GM23338 (cell line): ENCODE measurements at regions not wholly inside any gene's neighbourhood (a gene's known extent, or its start where the extent isn't known, plus 50 kb on each side); places are given as distances from the start of the nearest gene placed in this dataset.

Experiments used
- ATAC-seq: fragments of 200-7000 bp; cut with Tn5 transposase; 3 replicates; pipeline ENCODE4 v1.9.1; 2020
- DNase-seq: peaks from one replicate; pipeline ENCODE4 v3.0.0-alpha.2; 2015; ENCODE audit warnings: low spot score
- H2AFZ ChIP-seq: fragments of 200-600 bp; sonication (generic); 2 replicates; pipeline ENCODE4 v1.8.0; 2016; ENCODE audit warnings: antibody characterized with exemption, mild to moderate bottlenecking, moderate library complexity
- H3F3A ChIP-seq: fragments of 200-600 bp; sonication (generic); replicated peaks from 2 replicates; pipeline ENCODE4 v1.8.0; 2017; ENCODE audit warnings: antibody characterized with exemption, mixed run types, low read depth
- H3K27ac ChIP-seq: fragments of 200-600 bp; sonication (generic); 2 replicates; pipeline ENCODE4 v1.6.1; 2016; ENCODE audit warnings: low read depth
- H3K27me3 ChIP-seq: fragments of 200-600 bp; sonication (generic); 2 replicates; pipeline ENCODE4 v1.8.0; 2016; ENCODE audit warnings: mild to moderate bottlenecking, mixed run types, moderate library complexity; ENCODE audit not compliant: insufficient read depth
- H3K36me3 ChIP-seq: fragments of 200-600 bp; sonication (generic); 2 replicates; pipeline ENCODE4 v1.8.0; 2016; ENCODE audit warnings: mild to moderate bottlenecking; ENCODE audit not compliant: insufficient read depth
- H3K4me1 ChIP-seq: fragments of 200-600 bp; sonication (generic); 2 replicates; pipeline ENCODE4 v1.8.0; 2016; ENCODE audit warnings: mild to moderate bottlenecking, moderate library complexity; ENCODE audit not compliant: insufficient read depth
- H3K4me2 ChIP-seq: fragments of 200-600 bp; sonication (generic); 2 replicates; pipeline ENCODE4 v1.7.1; 2017; ENCODE audit warnings: mixed run types
- H3K4me3 ChIP-seq: fragments of 200-600 bp; sonication (generic); 2 replicates; pipeline ENCODE4 v1.6.1; 2016; ENCODE audit warnings: mixed run types
- H3K79me2 ChIP-seq: fragments of 200-600 bp; sonication (generic); replicated peaks from 2 replicates; pipeline ENCODE4 v1.8.0; 2017; ENCODE audit warnings: mild to moderate bottlenecking; ENCODE audit not compliant: insufficient read depth
- H3K9me2 ChIP-seq: fragments of 200-600 bp; sonication (generic); 2 replicates; pipeline ENCODE4 v1.8.0; 2017; ENCODE audit not compliant: insufficient read depth
- H4K20me1 ChIP-seq: fragments of 200-600 bp; sonication (generic); replicated peaks from 2 replicates; pipeline ENCODE4 v1.8.0; 2017; ENCODE audit warnings: mild to moderate bottlenecking; ENCODE audit not compliant: insufficient read depth
- H3K27ac Mint-ChIP-seq: 2 replicates; pipeline ENCODE4 v1.8.0; 2020; ENCODE audit warnings: inconsistent platforms, mild to moderate bottlenecking, moderate library complexity, mixed read lengths
- H3K27me3 Mint-ChIP-seq: 3 replicates; pipeline ENCODE4 v1.8.0; 2022; ENCODE audit warnings: low read depth, mild to moderate bottlenecking, moderate library complexity, mixed read lengths, inconsistent platforms; ENCODE audit not compliant: insufficient read depth, poor library complexity
- H3K36me3 Mint-ChIP-seq: 3 replicates; pipeline ENCODE4 v1.8.0; 2021; ENCODE audit warnings: low read depth, mild to moderate bottlenecking, inconsistent platforms, moderate library complexity, mixed read lengths
- H3K4me1 Mint-ChIP-seq: 3 replicates; pipeline ENCODE4 v1.8.0; 2020; ENCODE audit warnings: mild to moderate bottlenecking, inconsistent platforms, mixed read lengths
- H3K4me3 Mint-ChIP-seq: 3 replicates; pipeline ENCODE4 v1.8.0; 2021; ENCODE audit warnings: moderate library complexity, mild to moderate bottlenecking, inconsistent platforms, mixed read lengths
- H3K9me3 Mint-ChIP-seq: 3 replicates; pipeline ENCODE4 v1.8.0; 2020; ENCODE audit warnings: moderate library complexity, mild to moderate bottlenecking, inconsistent platforms, mixed read lengths
- CTCF ChIP-seq, 2 experiments: fragments of 200-600 bp in 1 of 2; sonication (generic) in 1 of 2; conservative IDR thresholded peaks; 2 replicates each; pipeline versions ENCODE4 v1.5.1 to v1.6.1; 2016 to 2017; ENCODE audit warnings: antibody characterized with exemption in 2 of 2, low read depth in 2 of 2, mild to moderate bottlenecking in 2 of 2, moderate library complexity in 1 of 2
- ETS1 ChIP-seq: IDR thresholded peaks from 2 replicates; pipeline ENCODE4 v1.6.1; 2016; ENCODE audit warnings: antibody characterized with exemption
- POLR2AphosphoS5 ChIP-seq: IDR thresholded peaks from 2 replicates; pipeline ENCODE4 v1.6.1; 2016; ENCODE audit warnings: antibody characterized with exemption, low read depth
- REST ChIP-seq: IDR thresholded peaks from one replicate; pipeline ENCODE4 v1.6.1; 2018; ENCODE audit warnings: antibody characterized with exemption; ENCODE audit not compliant: unreplicated experiment
- STAT1 ChIP-seq: IDR thresholded peaks from one replicate; pipeline ENCODE4 v1.6.1; 2016; ENCODE audit warnings: antibody characterized with exemption; ENCODE audit not compliant: unreplicated experiment
- ZNF114 ChIP-seq: fragments of 250-450 bp; sonication (Bioruptor Pico); IDR thresholded peaks from 2 replicates; pipeline ENCODE4 v1.5.0; 2020; ENCODE audit warnings: mild to moderate bottlenecking, moderate library complexity

GRCh38 chr3:124088801-124089200 is 96.9 kb upstream of the ROPN1 start:
- TF ChIP-seq CTCF (conservative IDR thresholded peaks at IDR 0.05; ENCODE audit: low read depth in 2 of 2) (no peak), STAT1 (no peak), REST (no peak)
- Histone ChIP-seq H3K36me3 (no peaks in the 10 kb centered on the region), H3K9me2 (peaks cover 13% of the 10 kb centered on the region; the same call in 1 of the 2 replicates), H2AFZ (no peak overlapping the region), H4K20me1 (no peaks in the 10 kb centered on the region), H3K4me2 (no peak overlapping the region), H3K27ac (no peak overlapping the region), H3F3A (no peaks in the 10 kb centered on the region), H3K27me3 (no peaks in the 10 kb centered on the region), H3K79me2 (no peaks in the 10 kb centered on the region), H3K4me1 (no peaks in the 10 kb centered on the region), H3K4me3 (no peak overlapping the region)
- ATAC-seq (no peak), DNase-seq (no peak)
- no peaks in the 10 kb centered on the region for H3K9me3 Mint-ChIP-seq
- H3K4me3 Mint-ChIP-seq = no peak overlapping the region
- no peaks in the 10 kb centered on the region; the same call in 2 of the 3 replicates for H3K36me3 Mint-ChIP-seq
- H3K27ac Mint-ChIP-seq = no peak overlapping the region
- peaks cover 6% of the 10 kb centered on the region for H3K27me3 Mint-ChIP-seq
- H3K4me1 Mint-ChIP-seq = peaks cover 17% of the 10 kb centered on the region

- peaks cover 17% of the 10 kb centered on the region for H3K4me1 Mint-ChIP-seq
- TF ChIP-seq ZNF114 (CRISPR knock-in tag) = no peak
- no peak for TF ChIP-seq POLR2AphosphoS5
- TF ChIP-seq ETS1 = no peak
- no peak for TF ChIP-seq REST
Observed at GRCh38 chr3:124089214-124089613, 97.3 kb upstream of the ROPN1 start.

More at GRCh38 chr3:124089214-124089613, 97.3 kb upstream of the ROPN1 start:
- H3K27ac ChIP-seq = no peak overlapping the region
- peaks cover 12% of the 10 kb centered on the region; the same call in 1 of the 2 replicates for H3K9me2 ChIP-seq
- DNase-seq (no peak), ATAC-seq (no peak)
- no peaks in the 10 kb centered on the region for H3K9me3 Mint-ChIP-seq
- no peak overlapping the region for H3K4me2 ChIP-seq
- H3K36me3 Mint-ChIP-seq = no peaks in the 10 kb centered on the region; the same call in 2 of the 3 replicates
- no peaks in the 10 kb centered on the region for H3K4me1 ChIP-seq
- H3K4me3 Mint-ChIP-seq = no peak overlapping the region
- no peaks in the 10 kb centered on the region for H3K36me3 ChIP-seq
- H4K20me1 ChIP-seq = no peaks in the 10 kb centered on the region
- no peaks in the 10 kb centered on the region for H3F3A ChIP-seq
- peaks cover 6% of the 10 kb centered on the region for H3K27me3 Mint-ChIP-seq
- no peak overlapping the region for H2AFZ ChIP-seq
- H3K27ac Mint-ChIP-seq = no peak overlapping the region
- no peaks in the 10 kb centered on the region for H3K27me3 ChIP-seq
- no peaks in the 10 kb centered on the region for H3K79me2 ChIP-seq
- no peak overlapping the region for H3K4me3 ChIP-seq
